AG10803 (cell line): ENCODE measurements at regions not wholly inside any gene's neighbourhood (a gene's known extent, or its start where the extent isn't known, plus 50 kb on each side); places are given as distances from the start of the nearest gene placed in this dataset.
"Not testable (repeated sequence)": the region's sequence is repeated elsewhere in the genome, so short reads cannot be mapped to it uniquely, and the experiment has no call there.

Experiments used
- DNase-seq: peaks from one replicate; pipeline ENCODE4 v3.0.0; 2010; ENCODE audit warnings: low read depth
- H3K4me3 ChIP-seq: 2 replicates; pipeline ENCODE4 v1.5.1; 2011; ENCODE audit warnings: mild to moderate bottlenecking, low read length, control low read depth
- TF ChIP-seq, protein P1 (sequence below): conservative IDR thresholded peaks from 2 replicates; pipeline ENCODE4 v1.5.1; 2011; ENCODE audit warnings: mild to moderate bottlenecking, low read length, control low read depth, inconsistent platforms

DNA sequence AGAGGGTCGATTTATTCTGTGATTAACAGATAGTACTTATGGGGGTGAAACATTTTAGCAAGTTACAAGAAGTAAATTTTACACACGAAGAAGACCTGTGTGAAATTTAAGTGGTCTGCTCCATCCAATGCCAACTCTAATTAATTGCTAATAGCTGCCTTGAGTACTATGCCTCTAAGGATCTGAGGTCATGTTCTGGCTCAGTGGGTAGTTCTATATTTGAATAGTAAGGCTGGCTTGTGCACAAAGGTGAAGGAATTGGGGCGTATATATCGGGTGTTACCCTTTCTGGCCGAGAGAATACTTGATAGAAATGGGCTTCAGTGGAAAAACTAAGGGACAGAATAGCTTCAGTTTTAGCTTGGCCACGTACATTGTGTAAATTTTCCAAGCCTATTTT, 345.2 kb upstream of the ANKRD30A start:
- TF ChIP-seq, protein P1, sequence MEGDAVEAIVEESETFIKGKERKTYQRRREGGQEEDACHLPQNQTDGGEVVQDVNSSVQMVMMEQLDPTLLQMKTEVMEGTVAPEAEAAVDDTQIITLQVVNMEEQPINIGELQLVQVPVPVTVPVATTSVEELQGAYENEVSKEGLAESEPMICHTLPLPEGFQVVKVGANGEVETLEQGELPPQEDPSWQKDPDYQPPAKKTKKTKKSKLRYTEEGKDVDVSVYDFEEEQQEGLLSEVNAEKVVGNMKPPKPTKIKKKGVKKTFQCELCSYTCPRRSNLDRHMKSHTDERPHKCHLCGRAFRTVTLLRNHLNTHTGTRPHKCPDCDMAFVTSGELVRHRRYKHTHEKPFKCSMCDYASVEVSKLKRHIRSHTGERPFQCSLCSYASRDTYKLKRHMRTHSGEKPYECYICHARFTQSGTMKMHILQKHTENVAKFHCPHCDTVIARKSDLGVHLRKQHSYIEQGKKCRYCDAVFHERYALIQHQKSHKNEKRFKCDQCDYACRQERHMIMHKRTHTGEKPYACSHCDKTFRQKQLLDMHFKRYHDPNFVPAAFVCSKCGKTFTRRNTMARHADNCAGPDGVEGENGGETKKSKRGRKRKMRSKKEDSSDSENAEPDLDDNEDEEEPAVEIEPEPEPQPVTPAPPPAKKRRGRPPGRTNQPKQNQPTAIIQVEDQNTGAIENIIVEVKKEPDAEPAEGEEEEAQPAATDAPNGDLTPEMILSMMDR: no peak
- no peak for DNase-seq

DNA sequence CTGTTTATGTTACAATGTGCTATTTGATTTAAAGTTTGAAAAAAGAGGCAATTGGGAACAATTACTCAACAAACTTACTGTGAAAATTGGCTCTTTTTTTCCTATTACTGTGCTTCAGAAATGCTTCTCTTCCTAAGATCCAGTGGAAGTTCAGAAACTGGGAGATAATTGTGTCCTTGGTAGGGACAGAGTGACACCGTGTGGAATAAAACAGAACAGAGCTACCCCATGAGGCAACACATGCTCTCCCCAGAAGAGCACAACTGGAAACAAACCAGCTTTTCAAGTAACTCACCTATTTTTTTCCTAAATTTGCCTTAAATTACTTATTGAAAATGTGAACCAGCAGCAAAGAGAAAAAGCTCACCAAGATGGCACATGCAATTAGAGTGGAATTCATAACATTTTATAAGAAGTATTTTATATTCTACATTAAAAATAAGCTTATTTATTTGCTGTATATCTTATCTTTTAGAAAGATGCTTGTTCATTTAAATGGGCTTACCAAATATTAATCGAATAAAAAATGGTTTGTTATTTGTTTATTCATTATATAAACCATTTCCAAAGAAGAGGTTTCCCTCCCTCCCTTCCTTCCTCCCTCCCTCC, 346.1 kb upstream of the ANKRD30A start:
- TF ChIP-seq, protein P1: peak; percentile 93
- H3K4me3 ChIP-seq: no peak overlapping the region
- DNase-seq: peak; percentile 81

More for the DNA sequence above, 345.2 kb upstream of the ANKRD30A start:
- H3K4me3 ChIP-seq: no peak overlapping the region

GRCh38 chr10:36778651-36779050, 346.7 kb upstream of the ANKRD30A start:
- TF ChIP-seq, protein P1: no peak
- no peak for DNase-seq
- H3K4me3 ChIP-seq: no peak overlapping the region

GRCh38 chr10:36773652-36774051, 351.7 kb upstream of the ANKRD30A start:
- DNase-seq: no peak
- TF ChIP-seq, protein P1: no peak
- H3K4me3 ChIP-seq: no peak overlapping the region

- no peak overlapping the region for H3K4me3 ChIP-seq
- TF ChIP-seq, protein P1: no peak
- peak; percentile 15 for DNase-seq
Observed at GRCh38 chr10:36771725-36772124, 353.7 kb upstream of the ANKRD30A start.

DNA sequence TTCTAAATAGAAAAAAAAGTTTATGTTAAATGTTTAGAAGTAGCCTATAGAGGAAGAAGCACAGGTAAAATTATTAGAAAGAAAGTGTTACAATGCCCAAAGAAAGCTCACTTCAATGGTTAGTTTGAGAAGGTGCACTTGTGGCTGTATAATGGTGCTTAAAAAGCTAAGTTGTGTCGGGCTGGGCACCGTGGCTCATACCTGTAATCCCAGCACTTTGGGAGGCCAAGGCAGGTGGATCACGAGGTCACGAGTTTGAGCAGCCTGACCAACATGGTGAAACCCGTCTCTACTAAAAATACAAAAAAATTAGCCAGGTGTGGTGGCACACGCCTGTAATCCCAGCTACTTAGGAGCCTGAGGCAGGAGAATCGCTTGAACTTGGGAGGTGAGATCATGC, 355.7 kb upstream of the ANKRD30A start:
- not testable (repeated sequence) for DNase-seq

DNA sequence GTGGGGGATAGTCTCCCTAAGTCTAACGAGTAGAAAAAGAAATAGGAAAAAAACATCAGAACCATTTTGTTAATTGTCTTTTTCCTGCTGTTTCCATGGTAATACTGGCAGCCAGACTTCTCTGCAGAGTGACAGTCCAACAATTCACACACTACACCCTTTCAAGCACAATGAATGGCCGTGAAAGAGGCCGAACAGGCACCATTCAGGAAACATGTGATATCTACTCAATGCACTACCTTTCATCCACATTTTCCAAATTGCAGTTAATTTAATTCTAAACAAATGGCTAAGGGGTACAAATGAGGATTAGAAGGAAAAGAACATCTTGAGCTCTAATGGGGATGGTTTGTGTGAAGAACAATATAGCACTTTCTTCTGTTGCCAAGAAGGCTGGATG, 358.5 kb upstream of the ANKRD30A start:
- no peak overlapping the region for H3K4me3 ChIP-seq
- TF ChIP-seq, protein P1: no peak
- no peak for DNase-seq

More for the DNA sequence above, 355.7 kb upstream of the ANKRD30A start:
- H3K4me3 ChIP-seq: not testable (repeated sequence)
